ENCODE measurements at regions not wholly inside any gene's neighbourhood (a gene's known extent, or its start where the extent isn't known, plus 50 kb on each side); places are given as distances from the start of the nearest gene placed in this dataset.

GRCh38 chr2:157168501-157168900 lies 89.0 kb upstream of the GALNT5 start:
- in situ Hi-C loops (cut with MboI), result no loop called here
- Histone ChIP-seq H4K20me1 (ENCODE audit: insufficient read depth) (no peaks in the 10 kb centered on the region), H3K4me2 (ENCODE audit: unreplicated experiment) (no peak overlapping the region), H3K4me3 (no peak overlapping the region), H3K27ac (no peak overlapping the region), H3K36me3 (ENCODE audit: low read depth) (no peaks in the 10 kb centered on the region), H3K9me3 (ENCODE audit: low read depth) (no peaks in the 10 kb centered on the region), H2AFZ (no peak overlapping the region; the same call in 1 of the 2 replicates), H3K9ac (no peak overlapping the region), H3K27me3 (replicated peaks; ENCODE audit: insufficient read depth) (no peaks in the 10 kb centered on the region), H3F3A (ENCODE audit: insufficient read depth) (peaks cover 26% of the 10 kb centered on the region), H3K4me1 (ENCODE audit: insufficient read depth) (peaks cover 32% of the 10 kb centered on the region), H3K79me2 (ENCODE audit: insufficient read depth) (no peaks in the 10 kb centered on the region), H3K9me2 (ENCODE audit: insufficient read depth) (no peaks in the 10 kb centered on the region)
- no peak for DNase-seq
- TF ChIP-seq EZH2phosphoT487 (IDR thresholded peaks at IDR 0.05; ENCODE audit: insufficient read depth, low read depth) (no peak), EZH2 (IDR thresholded peaks at IDR 0.05; ENCODE audit: insufficient read depth, poor library complexity, severe bottlenecking) (no peak)
- 84 to 94% methylated on average over 3 of the region's 3 CpGs for WGBS, 2 experiments (ENCODE audit: low coverage in 1 of 2, low lambda C conversion rate in 2 of 2, missing lambda C conversion rate in 2 of 2)

- no peaks in the 10 kb centered on the region for H3K36me3 ChIP-seq (ENCODE audit: low read depth)
- H3K9me3 ChIP-seq (ENCODE audit: low read depth), result no peaks in the 10 kb centered on the region
- H4K20me1 ChIP-seq (ENCODE audit: insufficient read depth), result no peaks in the 10 kb centered on the region
- H3K4me1 ChIP-seq (ENCODE audit: insufficient read depth), result peaks cover 43% of the 10 kb centered on the region
- TF ChIP-seq EZH2phosphoT487 (IDR thresholded peaks at IDR 0.05; ENCODE audit: insufficient read depth, low read depth), result no peak
- no peak for TF ChIP-seq EZH2 (IDR thresholded peaks at IDR 0.05; ENCODE audit: insufficient read depth, poor library complexity, severe bottlenecking)
- H3K79me2 ChIP-seq (ENCODE audit: insufficient read depth), result no peaks in the 10 kb centered on the region
- no peak overlapping the region for H2AFZ ChIP-seq
- H3K9ac ChIP-seq, result no peak overlapping the region
- 84 to 95% methylated on average over 3 of the region's 3 CpGs for WGBS, 2 experiments (ENCODE audit: low coverage in 1 of 2, low lambda C conversion rate in 2 of 2, missing lambda C conversion rate in 2 of 2)
- no peak overlapping the region for H3K27ac ChIP-seq
- no peak overlapping the region for H3K4me3 ChIP-seq
- DNase-seq, result no peak
- in situ Hi-C loops (cut with MboI), result no loop called here
- no peak overlapping the region for H3K4me2 ChIP-seq (ENCODE audit: unreplicated experiment)
- peaks cover 35% of the 10 kb centered on the region for H3F3A ChIP-seq (ENCODE audit: insufficient read depth)
- no peaks in the 10 kb centered on the region for H3K9me2 ChIP-seq (ENCODE audit: insufficient read depth)
- no peaks in the 10 kb centered on the region for H3K27me3 ChIP-seq (replicated peaks; ENCODE audit: insufficient read depth)
Measured at GRCh38 chr2:157169889-157170288, 87.6 kb upstream of the GALNT5 start.

- in situ Hi-C loops (cut with MboI), result no loop called here
- TF ChIP-seq EZH2phosphoT487 (IDR thresholded peaks at IDR 0.05; ENCODE audit: insufficient read depth, low read depth), result no peak
- TF ChIP-seq EZH2 (IDR thresholded peaks at IDR 0.05; ENCODE audit: insufficient read depth, poor library complexity, severe bottlenecking), result no peak
- H3K79me2 ChIP-seq (ENCODE audit: insufficient read depth), result no peaks in the 10 kb centered on the region
- DNase-seq, result peak; percentile 57
- H2AFZ ChIP-seq, result no peak overlapping the region
- no peaks in the 10 kb centered on the region for H3K9me2 ChIP-seq (ENCODE audit: insufficient read depth)
- H3K27ac ChIP-seq, result no peak overlapping the region
- peaks cover 35% of the 10 kb centered on the region for H3F3A ChIP-seq (ENCODE audit: insufficient read depth)
- H3K4me2 ChIP-seq (ENCODE audit: unreplicated experiment), result no peak overlapping the region
- H3K4me3 ChIP-seq, result no peak overlapping the region
- no peaks in the 10 kb centered on the region for H3K36me3 ChIP-seq (ENCODE audit: low read depth)
- no peak overlapping the region for H3K9ac ChIP-seq
- H3K9me3 ChIP-seq (ENCODE audit: low read depth), result no peaks in the 10 kb centered on the region
- H3K27me3 ChIP-seq (replicated peaks; ENCODE audit: insufficient read depth), result no peaks in the 10 kb centered on the region
- 33 to 37% methylated on average over 1 of the region's 1 CpG for WGBS, 2 experiments (ENCODE audit: low coverage in 1 of 2, low lambda C conversion rate in 2 of 2, missing lambda C conversion rate in 2 of 2)
- H3K4me1 ChIP-seq (ENCODE audit: insufficient read depth), result peaks cover 45% of the 10 kb centered on the region
- H4K20me1 ChIP-seq (ENCODE audit: insufficient read depth), result no peaks in the 10 kb centered on the region
Measured at GRCh38 chr2:157170299-157170698, 87.2 kb upstream of the GALNT5 start.

GRCh38 chr2:157172239-157172638 lies 85.3 kb upstream of the GALNT5 start:
- no peak overlapping the region for H3K9ac ChIP-seq
- no peaks in the 10 kb centered on the region for H3K9me2 ChIP-seq (ENCODE audit: insufficient read depth)
- peaks cover 35% of the 10 kb centered on the region for H3F3A ChIP-seq (ENCODE audit: insufficient read depth)
- H3K79me2 ChIP-seq (ENCODE audit: insufficient read depth), result no peaks in the 10 kb centered on the region
- peak overlapping the region; percentile 84 for H3K4me2 ChIP-seq (ENCODE audit: unreplicated experiment)
- peak; percentile 87 for DNase-seq
- TF ChIP-seq EZH2phosphoT487 (IDR thresholded peaks at IDR 0.05; ENCODE audit: insufficient read depth, low read depth) (no peak), EZH2 (IDR thresholded peaks at IDR 0.05; ENCODE audit: insufficient read depth, poor library complexity, severe bottlenecking) (no peak)
- no peaks in the 10 kb centered on the region for H3K36me3 ChIP-seq (ENCODE audit: low read depth)
- H3K27ac ChIP-seq, result peak overlapping the region; percentile 91
- no peaks in the 10 kb centered on the region for H3K9me3 ChIP-seq (ENCODE audit: low read depth)
- H2AFZ ChIP-seq, result no peak overlapping the region
- no peak overlapping the region for H3K4me3 ChIP-seq
- in situ Hi-C loops (cut with MboI), result no loop called here
- H3K4me1 ChIP-seq (ENCODE audit: insufficient read depth), result peaks cover 45% of the 10 kb centered on the region
- H3K27me3 ChIP-seq (replicated peaks; ENCODE audit: insufficient read depth), result no peaks in the 10 kb centered on the region
- no peaks in the 10 kb centered on the region for H4K20me1 ChIP-seq (ENCODE audit: insufficient read depth)
